ENCODE measurements at regions not wholly inside any gene's neighbourhood (a gene's known extent, or its start where the extent isn't known, plus 50 kb on each side); places are given as distances from the start of the nearest gene placed in this dataset.

DNA sequence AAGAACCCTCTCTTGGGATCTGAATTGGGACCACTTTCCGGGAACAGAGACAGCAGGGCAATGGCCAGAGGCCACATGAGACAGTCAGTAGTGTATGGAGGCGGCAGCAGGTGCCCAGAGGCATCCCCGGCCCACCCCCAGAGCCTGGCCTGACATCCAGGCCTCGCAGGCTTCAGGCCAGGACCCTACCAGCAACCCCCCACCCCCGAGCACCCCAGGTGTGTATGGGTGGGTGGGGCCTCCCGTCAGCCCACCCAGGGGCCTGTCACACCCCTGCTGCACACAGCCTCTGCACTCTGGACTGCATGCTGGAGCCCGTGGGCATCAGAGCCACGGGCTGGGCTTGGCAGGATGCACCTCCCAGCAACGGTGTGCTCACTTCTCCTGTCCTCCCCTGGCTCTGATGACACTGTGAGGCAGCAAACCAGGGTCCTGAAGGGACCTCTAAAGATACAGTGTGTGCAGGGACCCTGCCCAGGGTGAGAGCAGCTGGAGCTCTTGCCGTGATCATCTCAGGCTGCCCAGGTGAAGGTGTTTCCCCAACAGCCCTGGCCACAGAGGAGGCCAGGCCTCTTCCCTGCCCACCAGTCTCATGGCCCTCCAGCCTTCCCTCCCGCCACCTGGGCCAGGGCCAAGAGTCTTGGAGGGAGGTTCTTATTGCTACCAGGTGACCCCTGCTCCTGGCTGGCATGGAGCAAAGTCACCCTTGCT, 88.8 kb upstream of the SEPTIN5 start:
- no peak for DNase-seq

DNA sequence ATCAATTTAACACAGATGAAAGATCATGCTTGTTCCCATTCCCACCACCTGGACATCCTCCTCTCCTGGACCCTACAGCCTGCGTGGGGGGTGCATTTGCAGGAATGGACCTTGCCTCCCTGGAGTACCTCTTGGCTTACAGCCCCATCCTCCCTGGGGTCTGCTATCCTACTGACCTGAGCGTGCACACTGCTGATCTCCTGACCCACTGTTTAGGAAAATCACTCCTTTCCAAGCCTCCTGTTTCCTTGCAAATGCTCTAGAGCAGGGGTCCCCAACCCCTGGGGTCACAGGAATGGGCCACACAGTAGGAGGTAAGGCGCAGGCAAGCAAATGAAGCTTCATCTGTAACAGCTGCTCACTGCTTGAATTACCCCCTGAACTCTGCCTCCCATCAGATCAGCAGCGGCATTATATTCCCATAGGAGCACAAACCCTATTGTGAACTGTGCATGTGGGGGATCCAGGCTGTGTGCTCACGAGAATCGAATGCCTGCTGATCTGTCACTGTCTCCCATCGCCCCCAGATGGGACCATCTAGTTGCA, 88.2 kb upstream of the SEPTIN5 start:
- no peak for DNase-seq

DNA sequence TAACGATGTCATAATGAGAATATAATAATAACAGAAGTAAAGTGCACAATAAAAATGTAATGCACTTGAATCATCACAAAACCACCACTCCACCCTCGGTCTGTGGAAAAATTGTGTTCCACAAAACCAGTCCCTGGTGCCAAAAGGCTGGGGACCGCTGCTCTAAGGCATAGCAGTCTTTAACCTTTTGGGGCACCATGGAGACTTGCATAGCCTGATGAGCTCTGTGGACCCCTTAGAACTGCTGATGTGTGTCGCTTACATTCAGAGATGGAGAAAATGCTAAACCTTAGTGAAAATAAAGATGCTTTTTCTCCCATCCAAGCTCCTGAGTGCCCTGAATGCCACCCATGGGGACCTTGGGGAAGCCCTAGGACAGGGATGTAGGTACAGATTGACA, 87.6 kb upstream of the SEPTIN5 start:
- no peak for DNase-seq

DNA sequence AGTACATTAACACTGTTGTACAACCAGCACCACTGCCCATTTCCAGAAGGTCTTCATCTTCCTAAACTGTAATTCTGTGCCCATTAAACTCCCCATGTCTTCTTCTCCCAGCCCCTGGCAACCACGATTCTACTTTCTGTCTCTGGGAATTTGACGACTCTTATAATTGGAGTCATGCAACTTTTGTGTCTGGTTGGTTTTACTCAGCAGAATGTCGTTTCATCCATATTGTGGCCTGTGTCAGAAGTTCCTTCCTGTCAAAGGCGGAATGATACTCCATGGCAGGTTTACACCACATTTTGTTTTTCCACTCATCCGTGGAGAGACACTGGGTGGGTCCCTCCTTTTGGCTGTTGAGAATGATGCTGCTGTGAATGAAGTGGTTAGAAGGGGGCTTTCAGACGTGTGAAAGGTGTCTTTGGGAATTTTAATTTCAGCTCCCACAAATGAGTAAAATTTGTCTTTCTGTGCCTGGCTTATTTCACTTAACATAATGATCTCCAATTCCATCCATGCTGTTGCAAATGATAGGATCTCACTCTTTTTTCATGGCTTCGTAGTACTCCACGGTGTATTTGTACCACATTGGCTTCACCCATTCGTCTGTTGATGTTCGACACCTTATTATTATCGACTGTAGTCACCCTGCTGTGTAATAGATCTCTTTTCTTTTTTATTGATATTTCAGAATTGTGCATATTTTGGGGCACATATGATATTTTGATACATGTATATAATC, 86.1 kb upstream of the SEPTIN5 start:
- no peak for DNase-seq

DNA sequence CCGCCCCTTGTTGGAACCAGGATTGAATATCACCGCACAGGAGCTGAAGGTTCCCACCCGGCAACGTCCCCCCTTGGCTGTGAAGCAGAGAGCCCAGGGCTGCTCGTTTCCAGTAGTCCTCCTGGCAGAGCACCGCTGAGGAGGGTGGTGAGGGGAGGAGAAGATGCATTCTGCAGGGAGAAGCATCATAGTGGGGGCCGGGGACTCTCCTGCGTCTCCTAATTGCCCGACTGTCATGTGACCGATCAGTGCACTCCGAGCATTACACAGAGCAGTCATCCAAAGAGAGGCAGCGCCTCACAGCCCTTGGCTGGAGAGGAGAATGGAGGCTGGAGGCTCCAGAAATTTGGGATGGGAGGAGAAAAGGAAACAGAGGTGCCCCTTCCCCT, 85.0 kb upstream of the SEPTIN5 start:
- DNase-seq: no peak

DNA sequence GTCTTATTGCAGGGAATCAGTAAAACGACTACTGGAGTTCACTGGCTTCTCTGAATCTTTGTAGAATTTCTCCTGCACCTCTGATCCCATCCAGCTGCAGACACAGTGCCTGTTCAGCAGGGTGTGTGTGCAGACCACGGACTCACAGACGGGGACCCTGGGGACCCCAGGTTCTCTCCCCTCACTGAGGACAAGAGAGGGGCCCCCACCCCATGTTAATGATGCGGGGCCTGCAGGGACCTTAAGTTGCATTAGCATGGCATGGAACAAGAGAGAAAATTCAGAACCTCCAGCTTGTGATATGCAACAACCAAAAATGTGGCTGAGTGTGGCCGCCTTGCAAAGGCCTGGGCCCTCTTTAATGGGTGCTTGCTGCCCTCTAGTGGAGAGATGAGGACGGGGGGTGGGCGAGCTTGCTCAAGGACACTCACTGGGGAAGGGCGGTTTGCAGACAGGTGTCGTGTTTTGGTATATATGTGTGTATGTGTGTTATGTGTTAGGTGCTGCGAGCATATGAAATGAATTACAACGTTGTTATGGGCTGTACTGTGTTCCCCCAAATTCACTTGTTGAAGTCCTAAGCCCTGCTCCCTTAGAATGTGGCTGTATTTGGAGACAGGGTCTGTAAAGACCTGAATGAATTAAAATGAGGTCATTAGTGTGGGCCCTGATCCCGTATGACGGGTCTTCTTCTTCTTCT, 84.4 kb upstream of the SEPTIN5 start:
- peak; percentile 37 for DNase-seq

DNA sequence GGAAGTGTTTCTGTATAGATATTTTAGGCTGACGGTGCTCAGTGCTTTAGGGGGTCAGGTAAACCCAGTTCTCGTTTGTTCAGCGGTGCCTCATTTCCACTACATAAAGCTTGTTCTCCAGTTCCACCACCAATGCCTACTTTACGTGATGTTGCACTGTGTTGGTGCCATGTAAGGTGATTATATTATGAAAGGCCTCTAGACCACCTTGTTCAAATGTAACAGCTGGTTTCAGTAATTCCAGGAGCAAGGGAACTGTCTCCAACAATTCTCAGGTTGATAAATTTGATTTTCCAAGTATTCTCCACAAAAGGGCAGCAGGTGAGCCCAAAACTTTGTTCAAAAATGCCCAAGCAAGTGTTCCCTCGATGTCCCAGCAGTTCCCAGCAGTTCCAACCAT, 83.7 kb upstream of the SEPTIN5 start:
- no peak for DNase-seq

DNA sequence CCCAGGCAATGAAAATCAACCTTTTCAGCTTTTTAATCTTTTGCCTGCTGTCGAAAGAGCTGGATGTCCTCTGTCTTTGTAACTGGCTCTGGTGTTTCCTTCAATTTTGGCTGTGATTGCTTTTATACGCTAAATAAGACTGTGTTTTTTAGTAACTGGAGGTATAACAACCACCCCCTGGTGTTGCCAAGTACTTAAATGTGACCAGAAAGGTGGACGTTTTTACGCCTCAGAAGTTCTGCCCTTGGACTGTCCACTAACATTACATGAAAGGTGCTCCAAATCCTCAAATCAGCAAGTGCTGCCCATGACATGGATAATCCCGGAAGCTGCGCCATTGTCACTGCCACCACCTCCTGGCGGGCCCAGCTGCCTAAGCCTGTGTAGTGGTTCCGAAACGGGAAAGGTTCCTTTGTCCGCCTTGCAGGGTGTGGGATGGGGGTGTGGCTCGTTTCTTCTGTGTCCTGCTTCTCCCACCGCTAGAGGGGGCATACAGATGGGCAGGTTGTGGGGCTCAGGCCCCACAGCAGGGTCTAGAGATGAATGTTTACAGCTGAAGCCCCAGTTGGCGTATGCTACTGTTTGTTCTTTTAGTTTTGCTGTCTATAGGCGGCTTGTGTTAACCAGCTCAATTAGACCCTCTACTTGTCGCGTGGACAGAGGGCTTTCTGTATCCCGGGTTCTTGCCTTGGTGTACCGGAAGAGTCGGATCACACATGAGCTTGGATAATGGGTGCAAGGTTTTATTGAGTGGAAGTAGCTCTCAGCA, 82.2 kb upstream of the SEPTIN5 start:
- no peak for DNase-seq

DNA sequence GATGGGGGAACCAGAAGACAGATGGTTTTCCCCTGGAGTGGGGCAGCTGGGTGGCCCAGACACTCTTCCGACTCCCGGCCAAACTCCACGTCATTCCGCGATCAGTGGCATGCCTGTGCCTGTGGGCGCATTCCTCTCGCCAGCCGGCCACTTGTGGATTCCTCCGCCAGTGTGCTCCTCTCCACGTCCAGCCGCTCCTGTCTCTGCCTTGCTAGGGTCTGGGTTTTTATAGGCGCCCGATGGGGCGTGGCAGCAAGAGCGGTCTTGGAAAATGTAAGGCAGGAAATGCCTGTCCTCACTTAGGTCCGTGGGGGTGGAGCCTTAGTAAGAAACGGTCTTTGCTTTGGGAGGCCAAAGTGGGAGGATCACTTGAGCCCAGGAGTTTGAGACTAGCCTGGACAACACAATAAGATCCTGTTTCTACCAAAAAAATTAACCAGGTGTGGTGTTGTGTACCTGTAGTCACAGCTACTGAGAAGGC, 81.6 kb upstream of the SEPTIN5 start:
- no peak for DNase-seq

DNA sequence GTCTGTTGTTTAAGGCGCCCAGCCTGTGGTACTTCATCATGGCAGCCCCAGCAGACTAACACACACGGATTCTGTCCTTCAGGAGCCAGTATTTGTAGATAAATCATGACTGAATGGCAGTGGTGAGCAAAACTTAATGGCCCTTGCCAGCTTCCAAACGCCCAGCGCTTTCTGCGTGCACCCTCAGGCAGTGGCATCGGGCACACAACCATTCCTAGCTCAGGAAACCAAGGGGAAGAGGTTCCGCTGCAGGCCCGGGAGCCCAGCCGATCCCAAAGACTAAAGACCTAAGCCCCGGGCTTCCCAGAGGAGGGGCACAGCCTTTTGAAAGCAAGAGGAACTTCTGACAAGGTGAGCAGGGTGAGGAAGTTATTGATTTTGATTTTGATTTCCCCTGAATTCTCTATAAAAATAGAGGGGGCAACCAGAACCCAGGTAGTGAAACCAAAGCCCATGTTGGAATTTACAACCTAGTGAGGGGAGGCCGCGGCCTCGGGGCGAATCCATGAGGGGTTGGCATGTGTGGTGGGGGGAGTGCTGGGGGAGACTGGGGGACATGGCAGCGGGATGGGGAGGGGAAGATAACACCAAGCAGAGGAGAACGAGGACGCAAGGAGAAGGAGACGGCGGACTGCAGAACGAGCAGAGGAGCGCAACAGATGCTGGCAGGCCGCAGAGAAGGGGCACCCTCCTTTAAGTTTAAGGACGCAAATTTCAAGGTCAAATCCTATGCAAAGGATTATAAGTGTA, 79.9 kb upstream of the SEPTIN5 start:
- no peak for DNase-seq

DNA sequence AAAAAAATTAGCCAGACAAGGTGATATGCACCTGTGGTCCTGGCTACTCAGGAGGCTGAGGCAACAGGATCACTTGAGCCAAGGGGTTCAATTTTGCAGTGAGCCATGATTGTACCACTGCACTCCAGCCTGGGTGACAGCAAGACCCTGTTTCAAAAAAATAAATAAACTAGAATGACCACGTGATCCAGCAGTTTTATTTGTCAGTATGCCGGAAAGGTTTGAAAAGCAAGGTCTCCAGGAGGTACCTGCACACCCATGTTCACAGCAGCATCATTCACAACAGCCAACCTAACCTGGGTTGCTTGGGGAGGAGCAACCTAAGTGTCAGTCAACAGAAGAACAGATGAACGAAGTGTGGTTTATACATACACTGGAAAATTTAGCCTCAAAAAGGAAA, 78.7 kb upstream of the SEPTIN5 start:
- no peak for DNase-seq

DNA sequence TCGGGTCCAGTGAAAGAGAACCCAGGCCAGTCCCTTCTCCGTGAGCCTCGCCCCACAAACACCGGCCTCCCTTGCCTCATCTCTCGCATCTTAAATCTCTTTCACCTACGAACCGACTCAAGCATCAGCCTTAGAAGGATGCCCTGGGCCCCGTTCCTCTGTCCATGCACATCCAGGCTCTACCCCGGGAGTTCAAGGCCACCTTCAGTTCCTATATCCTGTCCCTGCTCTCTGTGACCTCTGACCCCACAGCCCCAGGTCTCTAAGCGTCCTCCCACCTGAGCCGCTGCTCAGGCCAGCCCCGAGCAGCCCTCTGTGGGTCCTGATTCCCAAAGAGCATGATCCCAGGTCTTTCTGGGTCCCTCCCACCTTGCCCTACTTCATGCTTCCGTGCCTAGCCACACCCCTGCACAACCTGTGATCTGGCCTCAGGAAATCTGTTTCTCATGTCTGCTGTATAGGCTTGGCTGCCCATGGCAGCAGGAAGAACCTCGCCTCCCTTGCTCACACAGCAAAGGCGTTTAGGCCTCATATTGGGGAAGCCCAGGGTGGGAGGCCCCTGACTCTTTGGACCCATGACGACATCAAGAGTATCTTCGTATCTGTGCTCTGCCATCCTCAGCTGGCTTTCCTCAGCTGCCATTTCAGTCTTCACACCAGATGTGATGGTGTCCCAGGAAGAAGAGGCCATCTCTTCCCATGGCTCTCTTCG, 77.5 kb upstream of the SEPTIN5 start:
- no peak for DNase-seq

DNA sequence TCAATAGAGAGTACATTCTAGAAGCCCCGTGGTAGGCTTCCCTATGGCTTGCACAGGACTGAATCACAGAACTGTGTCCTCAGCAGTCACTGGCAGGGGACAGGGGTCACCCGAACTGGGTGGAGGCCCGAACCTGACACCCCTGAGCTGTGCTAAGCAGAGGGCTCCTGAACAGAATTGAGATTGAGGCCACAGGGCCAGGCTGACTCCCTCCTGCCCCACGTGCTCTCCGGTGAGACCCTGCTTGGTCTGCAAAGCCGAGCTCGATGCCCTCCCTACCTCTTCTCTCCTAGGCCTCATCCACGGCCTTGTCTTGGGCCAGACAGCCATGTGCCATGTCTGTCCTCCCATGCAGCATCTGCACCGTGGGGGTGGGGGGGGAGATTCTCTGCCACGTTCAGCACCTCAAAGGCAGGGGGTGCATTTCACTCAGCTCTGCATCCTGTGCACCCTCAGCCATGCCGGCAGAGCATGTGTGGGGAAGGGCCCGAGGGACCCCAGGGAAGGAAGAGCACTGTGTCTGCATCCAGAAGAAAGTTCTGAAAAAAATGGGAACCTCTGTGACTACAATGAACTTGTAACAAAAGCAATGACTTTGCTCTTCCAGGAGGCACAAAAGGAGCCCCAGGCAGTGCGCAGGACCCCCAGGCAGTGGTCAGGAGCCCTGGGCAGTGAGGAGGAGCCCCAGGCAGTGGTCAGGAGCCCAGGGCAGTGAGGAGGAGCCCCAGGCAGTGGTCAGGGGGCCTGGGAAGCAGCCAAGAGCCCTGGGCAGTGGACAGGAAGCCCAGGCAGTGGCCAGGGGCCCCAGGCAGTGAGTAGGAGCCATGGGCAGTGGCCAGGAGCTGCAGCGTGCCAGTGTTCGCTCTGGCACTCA, 76.7 kb upstream of the SEPTIN5 start:
- DNase-seq: no peak

DNA sequence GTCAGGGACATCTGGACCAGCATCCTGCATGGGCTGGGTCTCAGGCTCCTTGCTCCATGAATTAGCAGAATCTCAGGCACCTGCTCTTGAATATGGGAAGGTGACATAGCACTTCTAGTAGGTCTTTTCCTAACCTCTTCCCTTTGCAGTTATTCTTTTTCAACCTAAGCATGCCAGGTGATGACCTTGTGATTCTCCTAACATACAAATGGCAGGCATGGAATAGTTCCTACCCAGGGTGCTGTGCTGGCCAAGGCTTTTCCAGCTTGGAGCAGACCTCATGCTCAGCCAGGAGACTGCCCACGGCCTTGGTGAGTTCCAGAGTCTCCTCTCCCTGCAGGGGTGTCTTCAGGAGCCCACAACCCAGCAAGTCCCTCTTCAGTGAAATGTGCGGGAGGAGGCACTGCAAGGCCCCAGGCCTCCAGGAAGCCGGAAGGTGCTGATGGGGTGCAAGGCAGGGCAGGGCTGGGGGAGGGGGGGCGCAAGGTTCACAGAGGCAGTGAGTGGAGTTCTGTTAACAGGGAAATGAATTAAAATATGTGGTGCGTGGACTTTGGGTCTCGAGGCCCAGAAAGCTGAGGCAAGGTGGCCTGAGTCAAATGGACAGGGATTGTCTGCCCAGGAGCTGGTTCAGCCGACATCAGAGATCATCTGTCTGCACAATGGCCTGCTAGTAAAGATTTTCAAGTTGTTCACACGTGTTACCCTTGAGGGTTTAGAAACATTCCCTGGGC, 75.9 kb upstream of the SEPTIN5 start:
- no peak for DNase-seq

DNA sequence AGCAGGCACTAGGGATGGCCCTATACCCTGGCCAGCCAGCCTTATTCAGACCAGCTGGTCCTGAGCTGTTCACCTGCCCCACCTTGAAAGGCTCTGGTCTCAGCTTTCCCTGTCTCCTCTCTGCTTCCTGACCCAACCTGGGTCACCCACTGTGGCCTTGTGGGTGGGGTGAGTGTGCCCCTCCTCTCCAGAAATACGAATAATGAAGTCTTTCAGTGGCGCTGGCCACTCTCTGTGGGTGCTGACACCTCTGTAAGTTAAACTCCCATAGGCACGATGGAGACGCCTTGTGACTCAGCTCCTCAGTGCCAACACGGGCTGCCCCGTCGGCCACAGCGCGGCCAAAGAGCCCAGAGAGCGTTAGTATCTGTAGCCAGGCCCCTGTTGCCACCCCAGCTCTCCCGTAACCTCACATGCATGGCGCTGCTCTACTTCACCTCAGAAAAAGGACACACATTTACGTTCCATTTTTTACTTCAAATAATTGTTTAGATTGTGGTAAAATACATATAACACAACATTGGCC, 74.6 kb upstream of the SEPTIN5 start:
- DNase-seq: no peak

DNA sequence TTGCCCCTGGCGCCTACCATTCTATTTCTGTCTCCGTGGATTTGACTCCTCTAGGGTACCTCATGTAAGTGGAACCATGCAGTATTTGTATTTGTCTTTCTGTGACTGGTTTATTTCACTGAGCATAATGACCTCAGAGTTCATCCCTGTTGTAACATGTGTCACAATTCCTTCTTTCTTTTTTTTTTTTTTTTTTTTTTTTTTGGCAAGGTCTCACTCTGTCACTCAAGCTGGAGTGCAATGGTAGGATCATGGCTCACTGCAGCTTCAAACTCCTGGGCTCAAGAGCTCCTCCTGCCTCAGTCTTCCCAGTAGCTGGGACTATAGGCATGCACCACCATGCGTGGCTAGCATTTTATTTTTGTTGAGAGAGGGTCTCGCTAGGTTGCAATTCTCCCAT, 74.0 kb upstream of the SEPTIN5 start:
- DNase-seq: no peak

DNA sequence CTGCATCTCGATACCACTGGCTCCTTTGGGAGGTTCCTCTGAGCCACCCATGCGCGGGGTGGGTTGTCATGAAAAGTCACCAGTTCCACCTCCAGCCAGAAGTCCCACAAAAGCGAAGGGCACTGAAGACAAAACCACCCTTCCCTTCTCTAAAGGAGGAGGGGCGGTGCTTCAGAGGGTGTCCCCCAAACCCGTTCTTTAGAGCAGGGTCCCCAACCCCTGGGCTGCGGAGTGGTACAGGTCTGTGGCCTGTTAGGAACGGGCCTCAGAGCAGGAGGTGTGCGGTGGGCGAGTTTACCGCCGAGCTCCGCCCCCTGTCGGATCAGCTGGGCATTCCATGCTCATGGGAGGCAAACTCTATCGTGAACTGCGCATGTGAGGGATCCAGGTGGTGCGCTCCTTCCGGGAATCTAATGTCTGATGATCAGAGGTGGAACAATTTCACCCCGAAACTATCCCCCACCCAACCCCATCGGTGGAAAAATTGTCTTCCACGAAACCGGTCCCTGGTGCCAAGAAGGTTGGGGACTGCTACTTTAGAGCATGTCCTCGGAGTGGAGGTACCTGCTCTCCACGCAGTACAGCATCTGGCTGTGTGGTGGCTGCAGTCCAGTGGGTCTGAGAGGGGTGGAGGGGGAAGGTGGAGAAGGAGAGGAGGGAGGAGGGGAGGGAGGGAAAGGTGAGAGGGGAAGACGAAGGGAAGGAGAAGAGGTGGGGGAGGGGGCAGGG, 72.9 kb upstream of the SEPTIN5 start:
- no peak for DNase-seq

DNA sequence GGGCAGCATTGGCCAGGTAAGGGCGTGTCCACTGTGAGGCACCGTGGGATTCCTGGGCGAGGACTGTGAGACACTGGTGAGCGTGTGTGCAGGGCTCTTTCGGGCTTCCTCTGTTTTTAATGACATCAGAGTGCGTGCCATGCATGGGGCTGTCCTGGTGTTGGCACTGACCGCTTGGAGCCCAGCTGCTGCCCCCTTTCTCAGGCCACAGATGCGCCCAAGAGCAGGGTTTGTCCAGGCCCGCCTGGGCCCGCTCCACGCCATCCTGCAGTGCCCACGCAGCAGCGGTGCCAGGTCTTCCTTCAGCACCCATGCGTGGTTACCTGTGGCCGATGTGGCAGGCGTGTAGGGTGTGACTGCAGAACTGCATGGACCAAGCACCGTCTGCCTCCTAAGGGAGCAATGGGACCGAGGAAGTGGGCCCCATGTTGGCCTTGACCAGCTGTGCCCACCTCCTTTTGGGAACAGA, 72.3 kb upstream of the SEPTIN5 start:
- no peak for DNase-seq

Measured in NCI-H510A treated with DMSO at 0.1 percent for 48 hours (cell line).